H1 (cell line): ENCODE measurements at regions not wholly inside any gene's neighbourhood (a gene's known extent, or its start where the extent isn't known, plus 50 kb on each side); places are given as distances from the start of the nearest gene placed in this dataset.

ENCODE experiments used
- CTCF ChIA-PET: fragments of 300-600 bp; sonication (Branson Sonifier 250); formaldehyde crosslinking; loops from one replicate; lab custom pipeline; 2021; ENCODE audit not compliant: partially characterized antibody; lab: Charles Lee
- POLR2A ChIA-PET: fragments of 300-600 bp; sonication (Branson Sonifier 250); formaldehyde crosslinking; loops from one replicate; lab custom pipeline; 2021; ENCODE audit warnings: inconsistent platforms; ENCODE audit not compliant: partially characterized antibody; lab: Charles Lee
- DNase-seq, 2 experiments: peaks; one replicate each; pipeline versions ENCODE4 v3.0.0 to v3.0.0-alpha.2; 2010 to 2022; ENCODE audit warnings: low spot score in 2 of 2, low read depth in 1 of 2, mixed read lengths in 1 of 2
- FAIRE-seq: peaks from 2 replicates; lab custom pipeline; 2011; peaks lifted over from hg19 to GRCh38; lab: Jason Lieb, UNC
- H2AFZ ChIP-seq: 2 replicates; pipeline ENCODE4 v1.8.1; 2012; ENCODE audit warnings: low read length, inconsistent platforms
- H2AK5ac ChIP-seq: 2 replicates; pipeline ENCODE4 v1.6.1; 2013; ENCODE audit warnings: low read depth, low read length
- H2BK120ac ChIP-seq: replicated peaks from 2 replicates; pipeline ENCODE3; 2013; ENCODE audit warnings: low read depth, low read length, inconsistent platforms
- H2BK12ac ChIP-seq: 2 replicates; pipeline ENCODE4 v1.6.1; 2013; ENCODE audit warnings: low read depth, low read length
- H2BK15ac ChIP-seq: 2 replicates; pipeline ENCODE4 v1.6.1; 2013; ENCODE audit warnings: low read length
- H2BK20ac ChIP-seq: 2 replicates; pipeline ENCODE4 v1.6.1; 2013; ENCODE audit warnings: low read length
- H2BK5ac ChIP-seq: 2 replicates; pipeline ENCODE4 v1.6.1; 2013; ENCODE audit warnings: low read depth, low read length
- H3K14ac ChIP-seq: 2 replicates; pipeline ENCODE4 v1.6.1; 2013; ENCODE audit warnings: inconsistent platforms; ENCODE audit not compliant: insufficient read length
- H3K18ac ChIP-seq: 2 replicates; pipeline ENCODE4 v1.6.1; 2013; ENCODE audit warnings: low read length; ENCODE audit errors: extremely low read depth
- H3K23ac ChIP-seq: 2 replicates; pipeline ENCODE4 v1.6.1; 2013; ENCODE audit warnings: inconsistent platforms; ENCODE audit not compliant: insufficient read length
- H3K23me2 ChIP-seq: 2 replicates; pipeline ENCODE4 v1.6.1; 2013; ENCODE audit warnings: low read depth, low read length
- H3K27ac ChIP-seq: 2 replicates; pipeline ENCODE4 v1.6.1; 2011; ENCODE audit warnings: low read depth, low read length, inconsistent platforms
- H3K27me3 ChIP-seq, 4 experiments: replicated peaks in 1 of 4; 1 replicate in 1 of 4; 2 replicates in 3 of 4; pipeline versions ENCODE4 v1.6.1 to v1.8.1; 2011 to 2013; ENCODE audit warnings: low read length in 3 of 4, mild to moderate bottlenecking in 3 of 4, inconsistent platforms in 2 of 4, mixed read lengths in 2 of 4, moderate library complexity in 1 of 4; ENCODE audit not compliant: control insufficient read depth in 3 of 4, insufficient read depth in 3 of 4; ENCODE audit errors: extremely low read depth in 1 of 4
- H3K36me3 ChIP-seq, 4 experiments: 2 replicates each; pipeline versions ENCODE4 v1.6.1 to v1.8.1; 2011 to 2013; ENCODE audit warnings: mild to moderate bottlenecking in 4 of 4, low read length in 3 of 4, moderate library complexity in 2 of 4, control low read depth in 1 of 4, inconsistent platforms in 1 of 4; ENCODE audit not compliant: insufficient read depth in 4 of 4, control insufficient read depth in 2 of 4
- H3K4ac ChIP-seq: replicated peaks from 2 replicates; pipeline ENCODE3; 2013; ENCODE audit warnings: low read length, low read depth, mixed read lengths, inconsistent platforms; ENCODE audit not compliant: insufficient read length
- H3K4me1 ChIP-seq, 4 experiments: replicated peaks in 1 of 4; 1 replicate in 1 of 4; 2 replicates in 3 of 4; pipeline versions ENCODE4 v1.6.1 to v1.8.1; 2011 to 2013; ENCODE audit warnings: low read length in 3 of 4, inconsistent platforms in 2 of 4, mixed read lengths in 1 of 4; ENCODE audit not compliant: insufficient read depth in 4 of 4, control insufficient read depth in 3 of 4
- H3K4me2 ChIP-seq, 2 experiments: 2 replicates each; pipeline versions ENCODE4 v1.6.1 to v1.8.1; 2011 to 2013; ENCODE audit warnings: low read depth in 2 of 2, low read length in 2 of 2, control low read depth in 1 of 2, inconsistent platforms in 1 of 2, mild to moderate bottlenecking in 1 of 2; ENCODE audit not compliant: insufficient read depth in 1 of 2
- H3K4me3 ChIP-seq, 4 experiments: fragments of 200-600, 300-600 bp in 1 of 4; sonication (generic), shearing (Covaris generic), sonication (Bioruptor Twin) in 1 of 4; 2 replicates each; pipeline versions ENCODE4 v1.5.1 to v1.8.1; 2011 to 2016; ENCODE audit warnings: low read length in 4 of 4, low read depth in 3 of 4, control low read depth in 2 of 4, inconsistent platforms in 2 of 4, mild to moderate bottlenecking in 2 of 4, mixed read lengths in 1 of 4, moderate library complexity in 1 of 4; ENCODE audit not compliant: insufficient read depth in 2 of 4; ENCODE audit errors: extremely low read depth in 1 of 4
- H3K56ac ChIP-seq: replicated peaks from 2 replicates; pipeline ENCODE3; 2013; ENCODE audit warnings: low read depth, mild to moderate bottlenecking, mixed read lengths, low read length, inconsistent platforms; ENCODE audit not compliant: insufficient read length
- H3K79me1 ChIP-seq: 2 replicates; pipeline ENCODE4 v1.6.1; 2013; ENCODE audit warnings: low read depth, low read length, control low read depth
- H3K79me2 ChIP-seq, 2 experiments: 2 replicates each; pipeline versions ENCODE4 v1.6.1 to v1.8.1; 2012 to 2013; ENCODE audit warnings: low read length in 2 of 2, mild to moderate bottlenecking in 2 of 2, inconsistent platforms in 1 of 2; ENCODE audit not compliant: insufficient read depth in 2 of 2, control insufficient read depth in 1 of 2
- H3K9ac ChIP-seq, 4 experiments: replicated peaks in 1 of 4; 1 replicate in 1 of 4; 2 replicates in 3 of 4; pipeline versions ENCODE4 v1.6.1 to v1.8.1; 2011 to 2013; ENCODE audit warnings: low read depth in 3 of 4, low read length in 3 of 4, control low read depth in 2 of 4, mild to moderate bottlenecking in 2 of 4, moderate library complexity in 2 of 4, inconsistent platforms in 1 of 4; ENCODE audit errors: extremely low read depth in 1 of 4
- H3K9me3 ChIP-seq, 2 experiments: 2 replicates each; pipeline versions ENCODE4 v1.6.1 to v1.8.1; 2012 to 2013; ENCODE audit warnings: mild to moderate bottlenecking in 2 of 2, moderate library complexity in 2 of 2, control low read depth in 1 of 2, inconsistent platforms in 1 of 2, low read depth in 1 of 2, low read length in 1 of 2, mixed read lengths in 1 of 2; ENCODE audit not compliant: insufficient read depth in 2 of 2
- H4K20me1 ChIP-seq, 2 experiments: replicated peaks in 1 of 2; 2 replicates each; pipeline versions ENCODE3 to v1.8.1; 2011 to 2013; ENCODE audit warnings: inconsistent platforms in 2 of 2, low read length in 2 of 2, mild to moderate bottlenecking in 1 of 2; ENCODE audit not compliant: insufficient read depth in 2 of 2, control insufficient read depth in 1 of 2
- H4K5ac ChIP-seq: 2 replicates; pipeline ENCODE4 v1.6.1; 2013; ENCODE audit warnings: low read length, low read depth, mixed read lengths, inconsistent platforms; ENCODE audit not compliant: insufficient read length
- H4K8ac ChIP-seq: 2 replicates; pipeline ENCODE4 v1.8.0; 2013; ENCODE audit warnings: mild to moderate bottlenecking, moderate library complexity, low read length, inconsistent platforms; ENCODE audit not compliant: insufficient read depth; ENCODE audit errors: extremely low read depth
- H4K91ac ChIP-seq: replicated peaks from 2 replicates; pipeline ENCODE3; 2013; ENCODE audit warnings: low read length, mixed read lengths, inconsistent platforms; ENCODE audit not compliant: insufficient read length
- BCL11A ChIP-seq, 2 experiments: IDR thresholded peaks; one replicate each; pipeline ENCODE4 v1.6.1; 2011; ENCODE audit warnings: low read depth in 2 of 2, low read length in 2 of 2, mild to moderate bottlenecking in 2 of 2
- SP1 ChIP-seq: IDR thresholded peaks from 2 replicates; pipeline ENCODE4 v1.6.1; 2011; ENCODE audit warnings: low read depth, low read length
- TAF1 ChIP-seq: IDR thresholded peaks from 2 replicates; pipeline ENCODE4 v1.6.1; 2011; ENCODE audit warnings: mild to moderate bottlenecking, low read depth, low read length
- WGBS, 2 experiments: shearing (Covaris generic) in 1 of 2; methylation state at CpG; one replicate each; pipeline versions ENCODE4 v1.1.6 to v1.1.7; 2013 to 2015; ENCODE audit warnings: low lambda C conversion rate in 2 of 2, mixed read lengths in 2 of 2, inconsistent platforms in 1 of 2, low coverage in 1 of 2, missing lambda C conversion rate in 1 of 2; ENCODE audit not compliant: insufficient replicate concordance in 2 of 2, insufficient coverage in 1 of 2, insufficient read length in 1 of 2; ENCODE audit errors: extremely low coverage in 1 of 2, missing lambda C conversion rate in 1 of 2; 5-methylcytosine and 5-hydroxymethylcytosine counted together
- TF ChIP-seq, protein P1 (sequence below): IDR thresholded peaks from 2 replicates; pipeline ENCODE4 v1.6.1; 2012; ENCODE audit warnings: inconsistent platforms
- TF ChIP-seq, protein P2 (sequence below): IDR thresholded peaks from 2 replicates; pipeline ENCODE4 v1.6.1; 2011; ENCODE audit warnings: low read length, improper control_type of control experiment
- TF ChIP-seq, protein P3 (sequence below): IDR thresholded peaks from 2 replicates; pipeline ENCODE4 v1.6.1; 2012; ENCODE audit warnings: low read length, inconsistent platforms

DNA sequence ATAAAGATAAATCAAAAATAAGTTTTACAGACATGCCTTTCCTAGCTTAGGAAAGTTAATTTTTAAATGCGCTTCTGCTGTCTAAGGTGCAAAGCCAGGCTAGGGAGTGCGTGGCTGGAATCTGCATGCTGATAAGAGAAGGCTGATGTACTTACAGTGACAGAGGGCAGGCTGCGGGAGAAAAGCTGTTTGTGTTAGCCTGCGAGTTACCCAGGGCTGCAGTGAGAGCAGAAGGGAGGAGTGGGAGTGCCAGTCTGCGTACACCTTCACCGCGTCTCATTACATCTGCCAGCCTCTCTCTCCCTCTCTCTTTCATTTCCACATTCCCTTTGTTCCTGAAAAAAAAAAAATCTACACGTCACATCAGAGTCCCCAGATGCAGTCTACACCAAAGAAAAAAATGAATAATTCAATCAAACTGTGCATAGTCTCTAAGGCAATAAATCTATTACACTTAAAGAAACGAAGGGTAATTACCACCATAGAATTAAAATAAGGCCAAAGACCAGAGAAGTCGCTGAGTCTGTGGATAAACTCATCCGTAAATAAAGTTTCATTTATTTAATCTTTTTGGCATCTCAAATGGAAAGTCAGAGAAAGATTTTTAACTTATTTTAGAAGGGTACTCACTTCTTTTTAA is 126.4 kb upstream of the C11orf58 start:
- no peak overlapping the region for H3K4ac ChIP-seq
- peaks cover 0 to 6% (median 0%) of the 10 kb centered on the region in 4 experiments; a peak in 1 of 8 replicates for H3K36me3 ChIP-seq
- H3K18ac ChIP-seq: no peak overlapping the region
- no peak overlapping the region for H4K5ac ChIP-seq
- POLR2A ChIA-PET: no interaction called here
- no peak overlapping the region for H2BK120ac ChIP-seq
- no peak overlapping the region; a peak in 1 of 4 replicates for H3K4me2 ChIP-seq
- no peak overlapping the region for H2BK5ac ChIP-seq
- peaks cover 0 to 21% (median 5%) of the 10 kb centered on the region in 4 experiments; a peak in 5 of 7 replicates for H3K4me1 ChIP-seq
- no peak overlapping the region for H3K23ac ChIP-seq
- H3K14ac ChIP-seq: no peak overlapping the region
- no peak overlapping the region for H4K8ac ChIP-seq
- WGBS, 2 experiments: 8% methylated on average over 11 of the region's 11 CpGs; no CpG with 5 or more reads in 1 of the 2 experiments
- TF ChIP-seq, protein P1, sequence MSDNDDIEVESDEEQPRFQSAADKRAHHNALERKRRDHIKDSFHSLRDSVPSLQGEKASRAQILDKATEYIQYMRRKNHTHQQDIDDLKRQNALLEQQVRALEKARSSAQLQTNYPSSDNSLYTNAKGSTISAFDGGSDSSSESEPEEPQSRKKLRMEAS: no peak
- no peak for TF ChIP-seq BCL11A (IDR thresholded peaks at IDR 0.05; ENCODE audit: low read depth in 2 of 2, low read length in 2 of 2)
- TF ChIP-seq, protein P2, sequence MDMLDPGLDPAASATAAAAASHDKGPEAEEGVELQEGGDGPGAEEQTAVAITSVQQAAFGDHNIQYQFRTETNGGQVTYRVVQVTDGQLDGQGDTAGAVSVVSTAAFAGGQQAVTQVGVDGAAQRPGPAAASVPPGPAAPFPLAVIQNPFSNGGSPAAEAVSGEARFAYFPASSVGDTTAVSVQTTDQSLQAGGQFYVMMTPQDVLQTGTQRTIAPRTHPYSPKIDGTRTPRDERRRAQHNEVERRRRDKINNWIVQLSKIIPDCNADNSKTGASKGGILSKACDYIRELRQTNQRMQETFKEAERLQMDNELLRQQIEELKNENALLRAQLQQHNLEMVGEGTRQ: no peak
- TF ChIP-seq, protein P3, sequence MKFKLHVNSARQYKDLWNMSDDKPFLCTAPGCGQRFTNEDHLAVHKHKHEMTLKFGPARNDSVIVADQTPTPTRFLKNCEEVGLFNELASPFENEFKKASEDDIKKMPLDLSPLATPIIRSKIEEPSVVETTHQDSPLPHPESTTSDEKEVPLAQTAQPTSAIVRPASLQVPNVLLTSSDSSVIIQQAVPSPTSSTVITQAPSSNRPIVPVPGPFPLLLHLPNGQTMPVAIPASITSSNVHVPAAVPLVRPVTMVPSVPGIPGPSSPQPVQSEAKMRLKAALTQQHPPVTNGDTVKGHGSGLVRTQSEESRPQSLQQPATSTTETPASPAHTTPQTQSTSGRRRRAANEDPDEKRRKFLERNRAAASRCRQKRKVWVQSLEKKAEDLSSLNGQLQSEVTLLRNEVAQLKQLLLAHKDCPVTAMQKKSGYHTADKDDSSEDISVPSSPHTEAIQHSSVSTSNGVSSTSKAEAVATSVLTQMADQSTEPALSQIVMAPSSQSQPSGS: no peak
- TF ChIP-seq TAF1: no peak
- no peak for TF ChIP-seq SP1
- H3K79me2 ChIP-seq: no peaks in the 10 kb centered on the region
- H3K9me3 ChIP-seq: no peaks in the 10 kb centered on the region
- DNase-seq (no peak), FAIRE-seq (peak; percentile 55)
- H3K27me3 ChIP-seq: peaks cover 58 to 90% (median 81%) of the 10 kb centered on the region in 4 experiments
- CTCF ChIA-PET: interaction anchor here (0.5 to 3.3 kb wide), 10 partner anchors 8 to 785 kb away, joined by 3 to 16 read pairs (median 3); no protein-coding TSS in a partner anchor
- no peak overlapping the region for H3K27ac ChIP-seq
- H2AK5ac ChIP-seq: peak overlapping the region; percentile 69; the same call in 1 of the 2 replicates
- no peak overlapping the region for H2BK20ac ChIP-seq
- no peaks in the 10 kb centered on the region for H3K79me1 ChIP-seq
- H3K56ac ChIP-seq: no peak overlapping the region
- H2AFZ ChIP-seq: no peak overlapping the region
- H2BK15ac ChIP-seq: no peak overlapping the region
- no peak overlapping the region for H3K4me3 ChIP-seq
- H4K91ac ChIP-seq: no peak overlapping the region
- no peak overlapping the region for H2BK12ac ChIP-seq
- no peak overlapping the region for H3K9ac ChIP-seq
- H3K23me2 ChIP-seq: peaks cover 16% of the 10 kb centered on the region
- H4K20me1 ChIP-seq: peaks cover 12 to 21% of the 10 kb centered on the region in 2 experiments
